ENCODE measurements at regions not wholly inside any gene's neighbourhood (a gene's known extent, or its start where the extent isn't known, plus 50 kb on each side); places are given as distances from the start of the nearest gene placed in this dataset.

GRCh38 chr20:52655395-52655794, 316.8 kb upstream of the TSHZ2 start:
- no peak for TF ChIP-seq CTCF (IDR thresholded peaks at IDR 0.05)
- no peak for TF ChIP-seq POLR2A (IDR thresholded peaks at IDR 0.05)
